ENCODE measurements at regions not wholly inside any gene's neighbourhood (a gene's known extent, or its start where the extent isn't known, plus 50 kb on each side); places are given as distances from the start of the nearest gene placed in this dataset.
A peak's percentile ranks its signal among the peaks of the same experiment; 100 is the strongest.
"Not testable (repeated sequence)": the region's sequence is repeated elsewhere in the genome, so short reads cannot be mapped to it uniquely, and the experiment has no call there.

DNA sequence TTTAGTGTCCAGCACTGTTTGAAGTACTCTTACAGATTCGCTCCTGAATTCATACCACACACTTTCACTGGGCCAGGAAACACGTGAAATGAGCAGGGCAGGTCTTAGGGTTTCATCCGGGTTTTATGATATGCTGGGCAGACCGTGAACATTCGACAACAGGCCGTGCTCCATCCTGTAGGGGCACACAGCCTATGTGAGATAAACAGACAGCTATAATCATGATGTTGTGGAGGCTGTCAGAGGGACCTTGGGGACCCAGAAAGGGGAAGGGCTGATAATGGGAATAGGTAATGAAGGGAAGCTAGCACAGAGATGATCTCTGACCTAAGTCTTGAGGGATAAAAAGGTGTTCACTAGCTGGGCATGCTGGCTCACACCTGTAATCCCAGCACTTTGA lies 110.4 kb downstream of the RIN2 start:
- no peak for DNase-seq

DNA sequence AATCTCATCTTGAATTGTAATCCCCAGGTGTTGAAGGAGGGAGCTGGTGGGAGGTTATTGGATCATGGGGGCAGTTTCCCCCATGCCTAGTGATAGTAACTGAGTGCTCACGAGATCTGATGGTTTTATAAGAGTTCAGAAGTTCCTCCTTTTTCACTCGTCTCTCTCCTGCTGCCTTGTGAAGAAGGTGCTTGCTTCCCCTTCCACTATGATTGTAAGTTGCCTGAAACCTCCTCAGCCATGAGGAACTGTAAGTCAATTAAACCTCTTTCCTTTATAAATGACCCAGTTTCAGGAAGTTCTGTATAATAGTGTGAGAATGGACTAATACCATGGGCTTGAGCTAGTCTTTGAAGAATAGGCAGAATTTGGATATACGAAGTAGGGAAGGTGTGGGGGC lies 113.9 kb downstream of the RIN2 start:
- DNase-seq = no peak

DNA sequence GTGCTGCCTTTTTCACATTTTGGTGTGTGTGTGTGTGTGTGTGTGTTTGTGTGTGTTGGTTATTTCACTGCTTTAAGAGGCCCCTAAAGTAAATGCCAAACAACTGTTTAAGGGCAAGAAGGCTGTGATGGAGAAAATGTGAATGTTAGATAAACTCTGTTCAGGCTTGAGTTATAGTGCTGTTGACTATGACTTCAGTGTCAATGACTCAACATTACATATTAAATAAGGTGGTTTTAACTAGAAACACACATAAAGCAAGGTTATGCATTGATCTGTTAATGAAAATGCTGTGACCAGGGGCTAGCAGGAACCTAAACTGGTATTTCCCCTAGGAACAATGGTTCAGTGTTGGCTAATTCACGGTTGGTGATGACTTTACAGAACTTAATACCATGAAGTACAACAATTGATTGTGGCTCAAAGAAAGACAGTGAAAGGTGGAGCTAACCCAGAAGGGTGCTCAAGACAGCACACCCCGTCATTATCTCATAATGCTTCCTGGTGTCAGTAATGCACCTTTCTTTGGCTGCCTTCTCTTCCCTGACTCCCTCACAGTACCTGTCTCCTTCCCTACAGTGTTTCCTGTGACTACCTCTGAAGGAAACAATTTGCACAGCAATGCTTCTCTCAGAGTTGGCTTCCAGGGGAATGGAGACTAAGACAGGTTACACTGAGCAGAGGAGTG lies 116.1 kb downstream of the RIN2 start:
- DNase-seq = no peak

DNA sequence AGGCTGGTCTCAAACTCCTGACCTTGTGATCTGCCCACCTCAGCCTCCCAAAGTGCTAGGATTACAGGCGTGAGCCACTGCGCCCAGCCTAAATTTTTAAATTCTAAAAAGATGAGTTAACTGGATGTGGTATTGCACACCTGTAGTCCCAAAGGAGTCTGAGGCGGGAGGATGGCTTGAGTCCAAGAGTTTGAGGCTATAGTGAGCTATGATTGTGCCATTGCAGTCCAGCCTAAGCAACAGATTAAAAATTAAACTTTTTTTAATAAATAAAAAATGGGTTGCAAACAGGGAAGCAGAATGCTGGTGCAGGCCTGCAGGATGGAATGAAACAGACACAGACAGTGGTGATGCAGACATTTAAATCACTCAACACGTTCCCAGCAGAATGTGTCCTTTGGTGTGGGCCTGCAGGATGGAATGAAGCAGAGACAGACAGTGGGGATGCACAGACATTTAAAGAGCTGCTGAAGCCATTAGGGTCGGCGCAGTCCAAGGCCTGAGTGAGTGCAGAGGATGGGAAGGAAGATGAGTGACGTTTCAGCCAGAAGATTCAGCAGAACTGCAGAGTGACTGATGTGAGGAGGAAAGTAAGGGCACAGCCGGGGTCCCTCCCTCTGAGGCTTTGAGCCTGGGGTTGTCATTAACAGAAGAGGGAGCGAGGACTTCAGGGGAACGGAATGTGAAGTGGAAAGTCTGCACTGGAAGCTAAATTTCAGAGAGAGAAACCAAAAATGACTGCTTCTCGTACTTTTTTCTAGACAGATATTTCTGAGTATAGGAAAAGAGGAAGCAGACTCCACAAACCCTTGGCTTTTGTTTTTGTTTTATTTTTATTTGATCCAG lies 117.5 kb downstream of the RIN2 start:
- DNase-seq = no peak

DNA sequence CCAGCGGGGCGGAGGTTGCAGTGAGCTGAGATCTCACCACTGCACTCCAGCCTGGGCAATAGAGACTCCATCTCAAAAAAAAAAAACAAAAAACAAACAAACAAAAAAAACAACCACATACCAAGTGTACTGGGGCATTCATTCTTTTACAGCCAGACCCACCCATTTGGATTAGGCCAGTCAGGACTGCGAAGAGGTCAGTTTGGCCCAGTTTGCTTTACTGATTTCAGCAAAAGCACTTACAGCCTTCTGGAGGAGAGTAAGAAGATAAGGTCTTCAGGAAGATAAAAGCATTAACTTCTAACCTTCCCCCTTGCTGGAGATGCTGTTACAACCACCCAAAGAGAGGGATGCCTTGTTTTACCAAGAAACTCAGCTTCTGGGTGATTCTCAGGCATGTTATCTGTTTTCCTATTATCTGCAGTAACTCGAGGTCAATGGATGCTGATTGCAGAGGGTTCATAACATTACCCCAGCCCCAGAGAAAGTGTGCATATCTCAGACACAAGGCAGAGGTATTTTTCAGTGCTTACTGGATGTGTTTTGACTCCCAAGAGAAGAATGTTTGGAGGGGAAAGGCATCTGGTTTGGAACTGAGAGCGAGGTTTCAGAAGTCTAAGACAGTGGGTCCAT lies 118.9 kb downstream of the RIN2 start:
- DNase-seq = no peak

DNA sequence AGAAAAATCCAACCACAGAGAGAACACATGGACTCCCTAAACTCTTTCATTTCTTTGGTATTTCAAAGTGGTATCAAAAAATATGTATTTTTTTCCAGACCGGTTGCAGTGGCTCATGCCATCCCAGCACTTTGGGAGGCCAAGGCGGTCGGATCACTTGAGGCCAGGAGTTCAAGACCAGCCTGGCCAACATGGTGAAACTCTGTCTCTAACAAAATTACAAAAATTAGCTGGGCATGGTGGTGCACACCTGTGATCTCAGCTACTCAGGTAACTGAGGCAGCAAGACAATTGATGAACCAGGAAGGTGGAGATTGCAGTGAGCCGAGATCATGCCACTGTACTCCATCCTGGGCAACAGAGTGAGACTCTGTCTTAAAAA lies 121.8 kb downstream of the RIN2 start:
- DNase-seq = not testable (repeated sequence)

DNA sequence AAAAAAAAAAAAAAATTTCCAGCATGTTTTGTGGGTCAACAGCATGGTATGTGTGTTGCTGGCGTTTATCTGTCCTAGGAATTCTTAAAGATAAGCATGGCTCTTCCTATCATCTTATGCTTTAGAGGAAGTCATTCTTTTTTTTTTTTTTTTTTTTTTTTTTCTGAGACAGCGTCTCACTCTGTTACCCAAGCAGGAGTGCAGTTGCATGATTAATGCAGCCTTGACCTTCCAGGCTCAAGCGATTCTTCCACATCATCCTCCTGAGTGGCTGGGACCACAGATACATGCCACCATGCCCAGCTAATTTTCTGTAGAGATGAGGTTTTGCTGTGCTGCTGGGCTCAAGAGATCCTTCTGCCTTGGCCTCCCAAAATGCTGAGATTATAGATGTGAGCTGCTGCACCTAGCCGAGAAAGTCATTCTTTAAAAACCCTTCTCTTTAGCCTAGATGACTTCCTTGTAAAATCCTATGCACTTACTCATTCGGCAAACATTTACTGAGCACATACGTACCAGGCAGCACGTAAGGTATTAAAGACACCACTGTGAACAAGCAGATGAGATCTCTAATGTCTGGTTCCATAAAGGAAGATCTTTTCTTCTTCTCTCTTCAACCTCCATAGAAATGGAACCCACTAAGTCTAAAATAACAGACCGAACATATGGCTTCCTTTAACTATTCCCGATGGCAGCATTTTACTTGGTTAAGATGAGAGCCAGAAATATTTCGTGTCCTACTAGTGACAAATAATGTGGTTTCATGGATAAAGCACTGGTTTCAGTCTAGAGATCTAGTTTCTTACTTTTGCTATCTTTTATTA lies 122.4 kb downstream of the RIN2 start:
- DNase-seq = no peak

DNA sequence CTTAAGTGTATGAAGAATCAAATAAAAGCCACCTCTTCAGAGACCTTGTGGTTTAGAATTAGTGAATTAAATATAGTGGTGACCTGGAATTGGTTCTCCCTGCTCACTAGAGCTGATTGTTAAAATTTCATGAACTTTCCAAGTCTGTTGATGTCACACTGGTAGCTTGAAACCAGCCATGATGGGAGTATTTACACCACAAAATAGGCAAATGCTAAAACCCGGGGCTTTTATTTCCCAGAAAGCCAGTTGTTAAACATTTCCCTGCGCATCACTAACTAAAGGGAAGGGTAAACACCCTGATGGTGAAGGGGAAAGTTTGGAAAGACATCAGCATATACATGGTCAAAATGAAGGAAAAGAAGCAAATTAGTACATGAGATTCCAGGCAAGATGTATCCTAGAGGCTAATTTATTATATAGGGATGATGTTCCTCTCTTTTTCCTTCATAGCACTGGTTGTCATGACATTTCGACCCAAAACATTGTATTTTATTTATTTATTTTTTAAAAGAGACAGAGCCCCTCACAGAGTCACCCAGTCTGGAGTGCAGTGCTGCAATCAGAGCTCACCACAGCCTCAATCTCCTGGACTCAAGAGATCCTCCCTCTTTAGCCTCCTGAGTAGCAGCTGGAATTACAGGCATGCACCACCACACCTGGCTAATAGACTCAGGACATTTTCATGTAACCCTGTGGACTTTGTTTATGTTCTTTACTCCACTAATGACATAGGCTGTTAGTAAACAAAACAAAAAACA lies 123.2 kb downstream of the RIN2 start:
- no peak for DNase-seq

DNA sequence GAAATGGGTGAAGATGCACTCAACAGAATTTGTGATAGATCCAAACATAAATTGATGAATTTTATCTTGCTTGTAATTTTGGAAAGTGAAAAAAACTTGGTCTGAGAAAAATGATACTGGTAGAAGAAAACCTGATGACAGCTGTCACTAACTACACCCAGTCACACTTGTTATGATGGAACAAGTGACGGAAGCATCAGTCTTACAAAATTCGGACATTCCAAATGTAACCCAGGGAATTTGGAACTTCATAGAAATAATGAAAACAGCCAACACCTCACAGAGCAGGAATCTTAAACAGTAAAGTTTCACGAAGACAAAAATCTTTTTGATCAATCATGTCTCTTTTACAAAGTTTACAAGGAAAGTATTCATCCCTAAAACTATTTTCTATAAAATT lies 123.9 kb downstream of the RIN2 start:
- no peak for DNase-seq

DNA sequence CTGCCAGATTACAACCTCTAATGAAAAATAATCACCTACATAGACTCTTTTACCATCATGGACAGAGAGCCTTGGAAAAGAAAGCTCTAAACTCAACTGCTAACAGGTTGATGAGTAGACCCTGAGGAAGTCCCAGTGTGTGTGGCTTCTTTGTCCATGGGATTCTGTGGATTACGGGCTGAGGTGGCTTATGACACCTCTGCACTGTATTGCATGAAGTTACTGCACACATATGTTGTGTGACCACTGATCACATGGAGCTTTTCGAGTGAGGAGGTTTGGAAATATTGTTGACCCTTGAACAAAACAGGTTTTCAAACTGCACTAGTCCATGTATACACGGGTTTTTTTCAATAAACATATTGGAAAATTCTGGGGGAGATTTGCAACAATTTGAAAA lies 124.4 kb downstream of the RIN2 start:
- no peak for DNase-seq

DNA sequence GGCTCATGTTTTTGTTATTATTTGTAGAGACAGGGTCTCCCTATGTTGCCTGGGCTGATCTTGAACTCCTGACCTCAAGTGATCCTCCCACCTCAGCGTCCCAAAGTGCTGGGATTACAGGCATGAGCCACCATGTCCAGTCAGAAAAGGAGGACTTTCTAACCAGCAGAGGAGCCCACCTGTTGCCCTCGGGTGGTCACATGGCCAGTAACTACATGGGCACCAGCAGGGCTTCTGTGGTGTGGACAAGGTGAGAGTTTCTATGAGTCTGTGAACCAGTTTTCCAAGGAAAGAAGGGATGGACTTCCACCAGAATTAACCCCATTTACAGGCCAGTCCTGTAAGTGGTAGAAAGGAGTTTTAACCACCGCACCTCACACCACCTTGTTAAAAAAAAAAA lies 125.4 kb downstream of the RIN2 start:
- DNase-seq = no peak

DNA sequence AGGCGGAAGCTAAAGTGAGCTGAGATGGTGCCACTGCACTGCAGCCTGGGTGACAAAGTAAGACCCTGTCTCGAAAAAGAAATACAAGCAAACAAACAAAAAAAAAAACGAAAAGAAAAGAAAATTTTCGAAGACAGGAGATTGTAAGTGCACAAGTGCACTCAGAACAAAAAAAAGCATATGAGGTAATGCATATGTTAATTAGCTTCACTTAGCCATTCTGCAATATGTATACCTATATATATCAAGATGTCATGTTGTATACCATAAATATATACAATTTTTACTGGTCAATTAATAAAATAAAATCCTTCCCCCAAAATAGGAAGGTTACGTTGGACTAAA lies 127.5 kb downstream of the RIN2 start:
- DNase-seq = no peak

DNA sequence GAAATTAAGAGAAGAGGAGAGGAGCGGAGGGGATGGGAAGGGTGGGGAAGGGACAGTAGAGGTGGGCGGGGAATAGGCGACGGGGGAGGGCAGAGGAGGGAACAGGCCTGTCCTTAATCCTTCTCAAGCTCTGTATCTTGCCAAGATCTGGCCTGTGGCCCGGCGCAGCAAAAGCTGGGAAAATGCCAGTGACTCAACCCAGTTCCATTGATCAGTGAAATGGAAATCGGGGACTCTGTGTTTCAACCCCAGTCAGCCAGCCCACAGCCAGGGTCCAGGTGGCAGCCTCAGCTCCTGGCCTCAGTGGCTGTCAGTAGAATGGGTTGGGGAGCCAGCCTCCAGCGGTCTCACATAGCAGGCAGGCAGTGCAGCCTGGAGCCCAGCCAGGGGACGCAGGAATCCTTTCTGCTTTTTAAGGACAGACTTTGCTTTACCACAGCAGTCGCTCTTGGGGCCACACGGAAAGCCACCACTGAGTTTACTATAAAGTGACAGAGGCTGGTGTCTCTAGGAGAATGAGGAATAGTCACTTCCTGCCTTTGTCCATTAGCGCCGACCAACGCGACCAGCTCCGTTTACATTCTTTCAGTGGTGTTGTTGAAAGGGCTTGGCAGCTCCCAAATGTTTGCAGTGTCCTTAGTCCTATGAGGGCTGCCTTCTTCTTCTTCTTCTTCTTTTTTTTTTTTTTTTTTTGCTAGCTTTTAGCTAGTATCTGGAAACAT lies 128.0 kb downstream of the RIN2 start:
- peak in 47 of 56 donors; percentile 13 to 78 (median 48) for DNase-seq

DNA sequence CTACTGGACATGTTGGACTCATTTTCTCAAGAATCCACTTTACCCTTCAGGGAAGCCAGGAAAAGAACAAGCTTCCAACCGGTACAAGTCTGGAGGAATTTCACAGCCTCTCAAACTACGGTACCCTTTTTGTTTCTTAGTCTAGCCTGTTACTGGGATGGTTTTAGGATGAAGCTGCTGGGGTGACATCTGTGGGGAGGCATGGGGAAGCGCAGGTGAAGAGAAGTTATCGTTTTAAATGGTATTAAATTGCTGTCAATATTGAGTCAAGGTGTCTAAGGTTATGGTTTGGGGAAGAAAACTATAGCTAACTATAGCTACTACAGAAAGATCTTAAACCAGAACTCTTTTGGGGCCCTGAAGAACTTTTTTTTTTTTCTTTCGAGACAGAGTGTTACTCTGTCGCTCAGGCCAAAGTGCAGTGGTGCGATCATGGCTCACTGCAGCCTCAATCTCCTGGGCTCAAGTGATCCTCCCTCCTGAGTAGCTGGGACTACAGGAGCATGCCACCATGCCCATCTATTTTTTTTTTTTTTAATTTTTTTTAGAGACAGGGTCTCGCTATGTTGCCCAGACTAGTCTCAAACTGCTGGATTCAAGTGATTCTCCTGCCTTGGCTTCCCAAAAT lies 128.7 kb downstream of the RIN2 start:
- no peak for DNase-seq

DNA sequence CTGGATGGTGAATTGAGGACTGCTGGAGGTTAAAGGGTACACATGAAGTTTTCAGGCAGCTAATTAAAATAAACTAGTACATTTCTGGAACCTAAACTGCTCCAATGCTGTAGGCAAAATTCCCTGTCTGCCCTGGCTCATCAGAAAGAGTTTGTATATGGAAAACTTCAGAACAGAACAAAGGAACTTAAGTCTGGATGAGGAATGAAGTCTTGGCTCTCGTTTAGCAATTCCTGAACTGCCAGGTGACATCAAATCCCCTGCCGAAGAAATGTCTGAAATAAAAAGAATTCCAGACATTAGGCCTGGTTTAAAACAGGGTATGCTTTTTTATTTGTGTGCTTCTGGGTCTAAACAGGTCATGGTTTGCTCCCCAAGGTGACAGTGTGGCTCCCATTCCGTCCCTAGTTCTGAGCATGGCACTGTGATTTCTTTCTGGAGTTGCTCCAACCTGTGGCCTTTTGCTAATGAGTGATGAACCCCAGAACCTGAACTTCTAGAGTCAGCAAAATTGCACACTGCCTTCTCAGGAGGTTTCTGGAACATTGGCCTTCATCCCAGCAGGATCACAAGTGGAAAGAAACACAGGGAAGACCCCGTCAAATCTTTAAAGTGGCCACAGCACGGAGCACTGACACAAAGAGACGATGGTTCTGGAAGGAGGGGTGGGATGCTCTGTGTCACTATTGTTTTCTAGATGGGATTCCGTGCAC lies 129.4 kb upstream of the NAA20 start:
- peak in 21 of 56 donors; percentile 22 to 79 (median 54) for DNase-seq

DNA sequence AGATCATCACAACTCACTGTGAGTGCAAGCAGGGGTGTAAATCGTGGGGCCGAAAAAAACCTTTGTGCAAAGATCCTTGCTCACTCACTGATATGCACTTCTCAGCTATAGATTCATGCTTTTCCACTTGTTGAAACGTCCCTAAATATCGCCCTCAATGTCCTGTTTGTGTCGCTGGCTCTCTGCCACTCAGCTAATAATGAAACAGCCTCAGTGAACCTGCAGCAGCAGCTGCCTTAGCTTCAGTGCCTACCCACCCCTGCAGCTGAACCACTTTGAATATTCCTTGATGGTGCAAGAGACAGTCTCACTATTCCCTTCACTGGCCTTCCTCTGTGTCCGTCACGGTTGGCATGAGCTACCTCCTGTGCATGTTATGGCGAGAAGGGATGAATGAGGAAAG lies 128.9 kb upstream of the NAA20 start:
- DNase-seq = peak in 27 of 56 donors; percentile 21 to 79 (median 48)

DNA sequence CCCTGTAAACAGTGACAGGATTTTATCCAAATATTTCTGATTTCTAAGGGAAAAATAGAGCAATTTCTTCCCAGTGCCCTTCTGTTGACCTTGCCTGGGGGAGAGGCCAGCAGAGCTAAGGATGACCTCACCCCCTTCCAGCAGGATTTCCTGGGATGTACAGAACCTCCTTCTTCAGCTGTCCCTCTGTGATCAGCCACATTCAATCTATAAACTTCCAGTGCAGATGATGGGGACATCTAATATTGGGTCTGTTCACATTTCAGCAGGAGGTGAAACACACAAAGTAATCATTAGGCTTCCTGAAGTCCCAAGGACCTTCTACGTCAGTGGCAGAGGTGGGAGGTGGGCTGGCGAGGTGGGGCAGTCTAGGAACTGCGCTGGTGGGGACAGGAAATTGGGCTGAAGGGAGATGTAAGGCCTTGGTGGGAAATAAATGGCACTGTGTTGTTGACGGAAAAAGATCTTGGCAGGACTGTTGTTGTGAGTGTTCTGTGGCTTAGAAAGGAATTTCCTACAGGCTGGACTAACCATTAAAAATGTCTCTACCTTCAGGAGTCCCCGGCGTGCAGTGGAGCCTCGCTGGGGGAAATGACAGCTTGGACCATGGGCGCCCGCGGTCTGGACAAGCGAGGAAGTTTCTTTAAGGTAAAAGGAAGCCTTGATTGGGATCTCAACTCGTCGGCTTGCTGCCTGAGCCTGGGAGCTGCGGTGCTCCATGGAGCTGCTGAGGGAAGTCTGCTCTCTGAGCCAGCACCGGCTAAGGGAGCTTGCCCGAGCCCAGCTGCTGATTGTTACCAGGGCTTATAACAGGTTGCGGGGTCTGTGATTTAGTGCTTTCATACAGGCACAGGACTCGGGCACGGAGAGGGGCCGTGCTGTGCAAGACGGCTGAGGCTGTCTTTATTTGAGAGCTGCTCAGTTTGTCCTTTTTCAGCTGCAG lies 127.9 kb upstream of the NAA20 start:
- peak in 35 of 56 donors; percentile 11 to 65 (median 42) for DNase-seq
